Astrocyte of the spinal cord (primary cell): ENCODE measurements at regions not wholly inside any gene's neighbourhood (a gene's known extent, or its start where the extent isn't known, plus 50 kb on each side); places are given as distances from the start of the nearest gene placed in this dataset.

Experiments
- DNase-seq: peaks from one replicate; pipeline ENCODE4 v3.0.0; 2011; ENCODE audit warnings: low read depth, low spot score
- H3K4me3 ChIP-seq: 2 replicates; pipeline ENCODE4 v1.5.1; 2011; ENCODE audit warnings: low read depth, mild to moderate bottlenecking, low read length, moderate library complexity
- CTCF ChIP-seq: IDR thresholded peaks from 2 replicates; pipeline ENCODE4 v1.5.1; 2012; ENCODE audit warnings: low read depth, mild to moderate bottlenecking, low read length, inconsistent platforms
- in situ Hi-C: cut with HindIII; loops from 2 replicates; pipeline ENCODE4 v1.10.0; 2017; ENCODE audit warnings: low sequenced_read_pairs

DNA sequence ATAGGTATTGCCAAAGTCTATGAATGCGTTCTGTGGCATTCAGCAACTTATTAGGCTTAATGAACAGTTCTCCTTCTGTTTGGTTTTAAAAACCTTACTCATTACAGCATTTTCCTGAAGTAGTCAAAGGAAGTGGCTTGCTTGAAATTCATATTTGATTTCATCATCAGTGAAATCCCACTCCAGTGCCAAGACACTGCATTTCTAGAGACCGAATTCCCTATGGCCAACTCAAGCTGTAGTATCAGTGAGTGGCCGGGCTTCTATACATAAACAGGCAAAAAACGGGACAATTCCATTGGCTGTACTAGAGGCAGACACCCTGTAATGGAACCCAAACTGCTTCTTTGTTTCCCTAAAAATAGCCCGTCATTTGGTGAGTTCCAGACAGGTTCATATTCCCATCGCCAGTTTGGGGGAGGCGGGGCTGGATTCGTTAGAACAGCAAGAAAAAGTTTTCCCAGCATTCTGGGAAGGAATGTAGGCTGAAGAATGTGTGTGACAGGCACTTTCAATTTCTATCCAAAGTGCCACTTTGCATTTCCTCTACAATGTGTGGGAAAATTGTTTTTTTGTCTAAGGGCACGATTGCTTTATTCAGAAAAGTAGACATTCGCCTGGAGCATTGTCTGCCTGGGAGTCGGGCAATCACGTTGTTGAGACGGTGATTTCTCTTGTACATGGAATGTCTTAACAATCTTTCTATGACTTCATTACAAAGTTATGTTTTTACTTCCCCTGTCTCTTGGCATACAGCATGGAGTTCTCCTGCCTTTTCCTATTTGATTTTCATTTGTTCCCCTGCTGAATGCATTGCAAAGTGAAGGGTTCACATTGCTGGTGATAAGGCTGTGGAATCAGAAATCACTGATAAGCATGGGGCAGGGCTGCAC is 141.8 kb upstream of the MAST4 start:
- no peak overlapping the region for H3K4me3 ChIP-seq

DNA sequence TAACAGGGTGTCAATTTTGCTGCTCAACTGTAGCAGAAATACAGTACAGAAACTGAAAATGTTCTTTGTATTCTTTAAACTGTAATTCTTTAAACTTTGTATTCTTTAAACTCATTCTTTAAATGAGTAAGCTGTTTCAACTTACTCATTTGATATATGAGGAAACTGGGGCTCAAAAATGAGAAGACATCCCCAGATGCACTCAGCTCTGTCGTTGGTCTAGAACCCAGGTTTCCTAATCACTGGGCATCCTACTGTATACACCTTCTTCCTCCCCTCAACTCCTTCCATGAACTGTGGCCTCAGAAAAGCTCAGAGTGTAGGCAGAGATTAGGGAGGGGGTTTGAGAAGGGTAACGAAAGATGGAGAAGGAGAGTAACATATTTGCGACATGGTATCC is 136.5 kb upstream of the MAST4 start:
- in situ Hi-C loops, result no loop called here
- H3K4me3 ChIP-seq, result no peak overlapping the region
- TF ChIP-seq CTCF, result no peak
- no peak for DNase-seq

More for the DNA sequence above, 141.8 kb upstream of the MAST4 start:
- DNase-seq, result peak; percentile 6
- in situ Hi-C loops, result no loop called here
- no peak for TF ChIP-seq CTCF

DNA sequence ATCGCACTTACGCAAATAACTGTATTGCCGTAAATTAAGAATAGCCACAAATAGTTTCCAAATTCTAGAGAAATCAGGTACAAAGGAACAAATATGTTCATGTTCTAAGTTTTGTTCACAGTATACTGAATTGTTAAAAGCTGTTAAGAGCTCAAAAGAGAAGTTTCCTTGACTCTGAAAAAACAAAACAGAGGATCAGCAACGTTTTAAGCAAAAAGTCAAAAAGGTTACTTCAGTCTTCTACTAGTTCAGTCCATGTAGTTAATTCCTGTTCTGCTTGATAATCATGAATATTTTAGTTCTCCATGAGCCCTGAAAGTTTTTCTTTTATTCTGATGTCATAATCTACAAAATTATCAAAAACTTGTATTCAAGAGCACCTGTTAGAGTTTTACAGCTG is 128.6 kb upstream of the MAST4 start:
- DNase-seq, result peak; percentile 0
- no peak overlapping the region for H3K4me3 ChIP-seq
- no peak for TF ChIP-seq CTCF
- in situ Hi-C loops, result no loop called here

DNA sequence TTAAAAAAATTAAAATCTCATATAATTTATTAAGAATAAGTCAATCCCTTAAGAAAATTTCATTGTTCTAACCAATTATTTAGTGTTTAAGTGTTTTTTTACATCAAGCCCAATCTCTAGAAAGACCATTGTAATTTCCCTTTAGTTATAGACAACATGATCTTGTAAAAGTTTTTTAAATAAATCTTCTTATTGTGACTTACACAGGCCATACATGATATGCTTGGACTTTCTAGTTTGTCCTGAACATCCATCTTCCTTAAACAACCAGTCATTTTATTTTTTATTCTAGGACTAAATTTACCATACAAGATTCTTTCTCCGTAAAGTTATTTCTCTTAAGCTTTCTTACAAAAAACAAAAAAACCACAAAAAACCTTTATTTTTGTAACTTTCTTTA is 126.5 kb upstream of the MAST4 start:
- DNase-seq, result peak; percentile 5
- in situ Hi-C loops, result no loop called here
- H3K4me3 ChIP-seq, result no peak overlapping the region
- no peak for TF ChIP-seq CTCF

DNA sequence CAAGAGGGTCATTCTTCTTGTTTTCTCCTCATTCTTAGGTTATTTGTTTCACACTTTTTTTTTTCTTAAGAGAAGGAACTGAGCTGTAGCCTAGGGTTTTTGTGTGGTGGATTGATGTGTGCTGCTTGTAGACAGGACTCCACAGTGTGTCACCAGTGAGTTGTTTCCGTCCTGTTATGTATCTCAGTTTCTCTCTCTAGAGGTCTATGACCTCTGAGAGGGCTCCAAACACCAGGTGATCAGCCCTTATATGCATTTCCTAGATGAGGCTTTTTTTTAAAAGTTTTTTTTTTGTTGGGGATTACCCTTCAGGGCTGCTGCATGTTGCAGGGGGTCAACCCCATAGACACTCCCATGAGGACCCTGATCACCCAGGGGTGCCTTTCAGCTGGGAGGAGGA is 124.2 kb upstream of the MAST4 start:
- no peak for TF ChIP-seq CTCF
- no peak for DNase-seq
- no peak overlapping the region for H3K4me3 ChIP-seq
- in situ Hi-C loops, result no loop called here

- DNase-seq, result no peak
- H3K4me3 ChIP-seq, result no peak overlapping the region
- in situ Hi-C loops, result no loop called here
- TF ChIP-seq CTCF, result no peak
Measured at GRCh38 chr5:66475731-66476130, 120.5 kb upstream of the MAST4 start.
